ENCODE measurements at regions not wholly inside any gene's neighbourhood (a gene's known extent, or its start where the extent isn't known, plus 50 kb on each side); places are given as distances from the start of the nearest gene placed in this dataset.

DNA sequence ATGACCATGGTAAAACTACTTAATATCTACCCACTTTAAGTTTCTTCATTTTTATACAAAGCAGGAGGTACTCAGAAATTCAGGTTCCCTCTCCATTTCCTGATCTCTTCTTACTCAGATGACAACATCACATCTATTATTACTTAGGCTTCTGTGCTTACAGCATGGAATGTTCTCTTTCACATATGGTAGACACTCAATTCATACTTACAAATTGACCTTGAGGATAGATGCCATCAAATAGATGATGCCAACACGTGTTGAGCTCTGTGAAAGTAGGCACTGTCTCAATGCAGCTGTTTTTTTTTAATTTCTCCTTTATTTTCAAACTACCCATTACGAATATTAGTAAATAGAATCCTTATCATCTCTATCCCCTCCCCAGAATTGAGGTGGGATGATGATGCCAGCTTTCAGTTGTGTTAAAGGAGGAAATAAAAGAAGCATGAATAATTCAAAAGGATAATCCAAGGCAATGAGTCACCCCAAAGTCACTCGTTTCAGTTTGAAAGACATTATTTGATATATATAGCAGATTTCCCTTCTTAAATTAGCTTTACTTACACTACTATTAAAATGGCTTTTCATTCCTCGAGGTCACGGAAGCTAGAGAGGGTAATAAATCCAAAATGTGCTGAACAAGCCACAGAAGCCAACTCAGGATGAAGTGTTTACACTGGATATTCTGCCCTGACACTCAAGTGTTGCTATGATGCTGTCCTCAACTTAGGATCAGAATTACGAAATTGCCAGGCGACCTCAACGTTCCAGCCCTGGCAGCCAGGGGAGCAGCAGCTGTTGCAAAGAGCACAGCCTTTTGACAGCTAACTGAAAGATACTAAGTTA lies 124.2 kb upstream of the EOLA2 start:
- H3K27ac ChIP-seq (ENCODE audit: low read length): no peak overlapping the region
- no peak for DNase-seq
- H3K9me3 ChIP-seq (replicated peaks; ENCODE audit: insufficient read depth, low read length): no peaks in the 10 kb centered on the region
- H3K4me3 ChIP-seq (ENCODE audit: low read length): no peak overlapping the region
- TF ChIP-seq, protein P1, sequence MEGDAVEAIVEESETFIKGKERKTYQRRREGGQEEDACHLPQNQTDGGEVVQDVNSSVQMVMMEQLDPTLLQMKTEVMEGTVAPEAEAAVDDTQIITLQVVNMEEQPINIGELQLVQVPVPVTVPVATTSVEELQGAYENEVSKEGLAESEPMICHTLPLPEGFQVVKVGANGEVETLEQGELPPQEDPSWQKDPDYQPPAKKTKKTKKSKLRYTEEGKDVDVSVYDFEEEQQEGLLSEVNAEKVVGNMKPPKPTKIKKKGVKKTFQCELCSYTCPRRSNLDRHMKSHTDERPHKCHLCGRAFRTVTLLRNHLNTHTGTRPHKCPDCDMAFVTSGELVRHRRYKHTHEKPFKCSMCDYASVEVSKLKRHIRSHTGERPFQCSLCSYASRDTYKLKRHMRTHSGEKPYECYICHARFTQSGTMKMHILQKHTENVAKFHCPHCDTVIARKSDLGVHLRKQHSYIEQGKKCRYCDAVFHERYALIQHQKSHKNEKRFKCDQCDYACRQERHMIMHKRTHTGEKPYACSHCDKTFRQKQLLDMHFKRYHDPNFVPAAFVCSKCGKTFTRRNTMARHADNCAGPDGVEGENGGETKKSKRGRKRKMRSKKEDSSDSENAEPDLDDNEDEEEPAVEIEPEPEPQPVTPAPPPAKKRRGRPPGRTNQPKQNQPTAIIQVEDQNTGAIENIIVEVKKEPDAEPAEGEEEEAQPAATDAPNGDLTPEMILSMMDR (IDR thresholded peaks at IDR 0.05; ENCODE audit: low read length): no peak
- no peak for TF ChIP-seq EZH2phosphoT487 (IDR thresholded peaks at IDR 0.05; ENCODE audit: low read length)
- TF ChIP-seq EZH2 (optimal IDR thresholded peaks at IDR 0.05; ENCODE audit: low read depth, low read length): no peak
- no peak overlapping the region for H3K4me2 ChIP-seq (ENCODE audit: low read depth, low read length)
- no peaks in the 10 kb centered on the region for H3K9me2 ChIP-seq (replicated peaks; ENCODE audit: insufficient read depth, low read length)
- H3K4me1 ChIP-seq (ENCODE audit: low read length): no peaks in the 10 kb centered on the region
- H4K20me1 ChIP-seq (ENCODE audit: insufficient read depth, low read length): no peaks in the 10 kb centered on the region
- no peak overlapping the region for H3K9ac ChIP-seq (ENCODE audit: low read length)
- H3K36me3 ChIP-seq (replicated peaks; ENCODE audit: insufficient read depth, low read length): no peaks in the 10 kb centered on the region
- no peaks in the 10 kb centered on the region for H3K79me2 ChIP-seq (ENCODE audit: low read length)
- H2AFZ ChIP-seq (ENCODE audit: low read length): no peak overlapping the region
- no peaks in the 10 kb centered on the region for H3K27me3 ChIP-seq (replicated peaks; ENCODE audit: insufficient read depth, low read length)
- H3F3A ChIP-seq (ENCODE audit: insufficient read depth, low read length): no peaks in the 10 kb centered on the region

DNA sequence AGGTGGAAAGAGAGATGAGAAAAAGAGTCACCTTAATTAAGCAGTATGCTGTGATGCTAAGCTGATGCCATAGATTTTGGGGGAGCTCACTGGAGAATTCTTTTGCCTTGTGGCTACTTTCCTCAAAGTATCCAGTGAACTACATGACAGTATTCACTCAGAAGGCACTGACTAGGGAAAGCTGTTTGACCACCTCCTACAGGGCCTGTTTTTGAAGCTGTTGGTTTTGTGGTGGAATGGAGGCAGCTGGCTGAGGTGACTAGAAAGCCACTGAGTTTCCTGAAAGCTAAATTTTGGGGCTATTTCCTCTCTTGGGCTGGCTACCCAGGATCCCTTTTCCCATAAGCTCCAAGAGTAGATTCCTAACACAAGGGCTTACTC lies 124.8 kb upstream of the EOLA2 start:
- DNase-seq: no peak
- H3K27me3 ChIP-seq (replicated peaks; ENCODE audit: insufficient read depth, low read length): no peaks in the 10 kb centered on the region
- H3K27ac ChIP-seq (ENCODE audit: low read length): no peak overlapping the region
- H3K9ac ChIP-seq (ENCODE audit: low read length): no peak overlapping the region
- no peaks in the 10 kb centered on the region for H3K79me2 ChIP-seq (ENCODE audit: low read length)
- no peaks in the 10 kb centered on the region for H3K36me3 ChIP-seq (replicated peaks; ENCODE audit: insufficient read depth, low read length)
- H3K9me2 ChIP-seq (replicated peaks; ENCODE audit: insufficient read depth, low read length): no peaks in the 10 kb centered on the region
- no peaks in the 10 kb centered on the region for H3F3A ChIP-seq (ENCODE audit: insufficient read depth, low read length)
- TF ChIP-seq, protein P1 (IDR thresholded peaks at IDR 0.05; ENCODE audit: low read length): no peak
- TF ChIP-seq EZH2phosphoT487 (IDR thresholded peaks at IDR 0.05; ENCODE audit: low read length) (no peak), EZH2 (optimal IDR thresholded peaks at IDR 0.05; ENCODE audit: low read depth, low read length) (no peak)
- H3K4me1 ChIP-seq (ENCODE audit: low read length): no peaks in the 10 kb centered on the region
- no peak overlapping the region for H2AFZ ChIP-seq (ENCODE audit: low read length)
- no peak overlapping the region for H3K4me3 ChIP-seq (ENCODE audit: low read length)
- no peaks in the 10 kb centered on the region for H3K9me3 ChIP-seq (replicated peaks; ENCODE audit: insufficient read depth, low read length)
- no peak overlapping the region for H3K4me2 ChIP-seq (ENCODE audit: low read depth, low read length)
- H4K20me1 ChIP-seq (ENCODE audit: insufficient read depth, low read length): no peaks in the 10 kb centered on the region

DNA sequence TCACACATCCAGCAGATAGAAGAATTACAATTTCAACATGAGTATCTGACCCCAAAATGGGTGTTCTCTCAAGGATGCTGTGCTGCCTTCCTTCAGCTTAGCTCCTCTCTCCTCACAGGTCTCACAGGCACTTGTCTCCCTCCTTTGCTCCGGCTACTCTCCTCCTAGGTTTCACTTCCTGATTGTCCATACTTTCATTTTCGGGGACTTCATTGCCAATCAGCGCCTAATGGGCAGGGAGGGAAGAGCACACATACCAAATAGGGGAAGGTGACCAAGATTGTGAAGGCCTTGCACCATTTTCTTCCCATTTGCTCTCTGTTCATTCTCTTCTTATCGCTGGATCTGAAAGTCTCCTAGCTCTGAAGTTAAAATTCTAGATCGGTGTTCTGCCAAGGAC lies 125.4 kb upstream of the EOLA2 start:
- H3K9me2 ChIP-seq (replicated peaks; ENCODE audit: insufficient read depth, low read length): no peaks in the 10 kb centered on the region
- no peak overlapping the region for H2AFZ ChIP-seq (ENCODE audit: low read length)
- H3F3A ChIP-seq (ENCODE audit: insufficient read depth, low read length): no peaks in the 10 kb centered on the region
- H3K4me2 ChIP-seq (ENCODE audit: low read depth, low read length): no peak overlapping the region
- no peak overlapping the region for H3K27ac ChIP-seq (ENCODE audit: low read length)
- DNase-seq: no peak
- H3K36me3 ChIP-seq (replicated peaks; ENCODE audit: insufficient read depth, low read length): no peaks in the 10 kb centered on the region
- H3K9ac ChIP-seq (ENCODE audit: low read length): no peak overlapping the region
- TF ChIP-seq EZH2 (optimal IDR thresholded peaks at IDR 0.05; ENCODE audit: low read depth, low read length) (no peak), EZH2phosphoT487 (IDR thresholded peaks at IDR 0.05; ENCODE audit: low read length) (no peak)
- TF ChIP-seq, protein P1 (IDR thresholded peaks at IDR 0.05; ENCODE audit: low read length): no peak
- no peaks in the 10 kb centered on the region for H3K79me2 ChIP-seq (ENCODE audit: low read length)
- H3K27me3 ChIP-seq (replicated peaks; ENCODE audit: insufficient read depth, low read length): no peaks in the 10 kb centered on the region
- H3K9me3 ChIP-seq (replicated peaks; ENCODE audit: insufficient read depth, low read length): no peaks in the 10 kb centered on the region
- no peaks in the 10 kb centered on the region for H3K4me1 ChIP-seq (ENCODE audit: low read length)
- H4K20me1 ChIP-seq (ENCODE audit: insufficient read depth, low read length): no peaks in the 10 kb centered on the region
- H3K4me3 ChIP-seq (ENCODE audit: low read length): no peak overlapping the region

Data from MM.1S (cell line).